HK-2 (cell line): ENCODE measurements at regions not wholly inside any gene's neighbourhood (a gene's known extent, or its start where the extent isn't known, plus 50 kb on each side); places are given as distances from the start of the nearest gene placed in this dataset.

Experiments
- DNase-seq: peaks from one replicate; pipeline ENCODE4 v3.0.0-alpha.2; 2018; ENCODE audit not compliant: unreplicated experiment

DNA sequence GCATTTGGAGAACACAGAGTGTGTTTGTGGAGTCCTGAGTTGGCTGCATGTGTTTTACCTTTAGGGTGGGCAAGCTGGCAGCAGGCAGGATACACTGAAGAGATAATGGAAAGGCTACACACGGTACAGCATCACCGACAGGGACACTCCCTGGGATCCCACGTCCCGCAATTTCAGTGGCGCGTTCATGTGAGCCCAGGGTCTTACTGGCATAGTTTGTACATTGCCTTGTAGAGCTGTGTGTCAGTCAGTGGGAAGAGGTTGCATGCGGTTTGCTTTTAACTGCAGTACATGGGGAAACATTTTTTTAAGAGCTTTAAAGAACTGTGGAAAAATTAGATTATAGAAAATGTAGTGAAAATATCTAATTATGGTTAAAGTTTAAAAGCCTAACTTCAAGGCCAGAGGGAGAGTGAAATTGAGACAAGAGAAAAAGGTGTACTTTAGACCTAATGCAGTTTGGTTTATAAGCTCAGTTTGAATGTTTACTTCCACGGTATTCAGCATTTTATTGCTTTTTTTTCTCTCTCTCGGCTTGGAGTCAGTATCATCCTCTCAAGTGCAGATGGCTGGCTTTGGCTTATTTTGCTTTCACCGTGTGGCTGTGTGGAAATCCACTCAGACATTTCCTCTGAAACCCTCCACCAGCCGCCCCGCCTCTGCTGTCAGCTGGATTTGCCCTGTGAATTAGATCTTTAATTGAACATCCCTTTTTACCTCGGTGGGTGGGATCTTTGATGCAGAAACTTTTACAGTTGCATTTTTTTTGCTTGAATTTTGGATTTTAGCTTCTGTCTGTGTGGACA lies 364.2 kb upstream of the COBL start:
- DNase-seq, result no peak

DNA sequence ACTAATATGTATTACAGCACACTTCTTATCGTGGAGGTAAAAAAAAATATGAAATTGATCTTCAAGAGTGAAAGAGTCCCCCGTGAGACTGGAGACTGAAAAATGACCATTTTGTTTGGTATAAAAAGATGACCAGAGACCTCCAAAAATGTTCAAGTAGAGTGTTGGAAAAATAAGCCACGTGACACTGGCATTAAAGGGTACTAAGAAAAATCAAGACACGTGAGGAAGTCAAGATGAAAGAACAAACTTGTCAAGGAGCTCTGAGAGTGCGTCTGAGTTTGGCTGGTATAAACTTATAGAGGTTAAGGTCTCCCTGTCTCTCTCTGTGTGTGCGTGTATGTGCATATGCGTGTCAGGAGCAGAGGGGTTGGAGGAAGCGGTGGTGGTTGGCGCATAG lies 362.7 kb upstream of the COBL start:
- no peak for DNase-seq

DNA sequence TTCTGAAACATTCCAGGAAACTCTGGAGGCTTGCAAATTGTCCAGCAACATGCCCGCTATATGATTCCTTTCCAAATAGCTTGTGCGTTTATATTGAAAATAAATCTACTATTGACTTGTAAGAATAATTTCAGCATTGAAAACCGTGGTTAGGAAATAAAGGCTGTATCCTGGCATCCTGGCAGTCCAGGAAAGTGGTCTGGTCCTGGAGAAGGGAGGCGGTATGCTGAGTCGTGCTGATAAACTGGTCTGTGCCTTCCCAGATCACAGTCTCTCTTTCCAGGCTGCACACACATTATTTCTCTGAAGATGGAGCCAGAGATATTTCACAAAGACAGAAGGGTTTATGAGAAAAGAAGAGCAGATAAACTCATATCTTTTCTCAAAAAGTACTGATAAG lies 350.1 kb upstream of the COBL start:
- no peak for DNase-seq

DNA sequence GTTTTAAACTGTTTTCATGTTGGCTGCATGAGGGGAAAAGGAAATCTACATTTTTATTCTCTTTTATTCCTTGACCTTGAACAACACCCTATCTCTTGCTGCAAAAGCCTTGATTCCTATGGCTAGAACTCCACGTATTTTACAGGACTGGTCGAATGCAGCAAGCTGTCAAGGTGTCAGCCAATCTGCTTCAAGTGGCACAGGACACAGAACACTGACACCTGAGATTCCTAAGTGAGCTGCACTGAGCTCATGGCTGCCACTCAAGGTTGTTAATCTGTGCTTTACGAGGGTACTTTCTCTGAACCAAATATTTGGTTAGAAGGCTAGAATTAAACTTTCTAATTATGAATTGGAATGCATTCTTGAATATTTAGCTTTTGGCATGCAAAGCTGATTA lies 349.7 kb upstream of the COBL start:
- DNase-seq, result no peak

DNA sequence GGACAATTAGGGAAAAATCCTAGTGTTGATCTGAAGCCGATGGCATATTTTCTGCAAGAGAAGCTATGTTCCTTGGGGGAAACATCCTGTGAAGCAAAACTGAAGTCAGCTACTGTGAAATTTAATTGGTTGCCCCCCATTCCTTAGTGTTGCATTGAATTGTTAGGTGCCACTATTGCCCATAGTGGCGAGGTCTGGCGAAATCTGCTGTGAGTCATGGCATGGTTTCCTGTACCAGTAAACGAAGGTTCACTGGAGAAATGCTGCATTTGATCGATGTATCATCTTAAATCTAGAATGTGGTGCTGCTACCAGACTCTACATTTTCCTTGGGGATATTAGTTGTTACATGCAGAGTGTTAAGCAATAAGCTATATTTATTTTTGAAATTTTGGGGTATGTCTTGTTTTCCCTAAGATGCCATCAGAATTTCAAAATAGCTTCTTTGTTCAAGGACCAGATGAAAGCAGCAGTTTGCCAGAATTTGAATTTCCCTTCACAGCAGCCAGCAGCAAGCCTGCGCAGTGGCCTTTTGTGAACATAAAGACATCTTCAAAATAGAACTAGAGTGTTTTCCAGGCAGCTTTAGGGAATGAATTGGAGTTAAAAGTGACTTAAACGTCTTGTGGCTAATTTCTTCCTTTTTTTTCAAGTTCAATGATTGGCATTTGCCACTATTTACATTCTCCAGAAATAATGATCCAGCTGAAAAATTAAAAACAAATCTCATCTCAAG lies 348.6 kb upstream of the COBL start:
- no peak for DNase-seq

DNA sequence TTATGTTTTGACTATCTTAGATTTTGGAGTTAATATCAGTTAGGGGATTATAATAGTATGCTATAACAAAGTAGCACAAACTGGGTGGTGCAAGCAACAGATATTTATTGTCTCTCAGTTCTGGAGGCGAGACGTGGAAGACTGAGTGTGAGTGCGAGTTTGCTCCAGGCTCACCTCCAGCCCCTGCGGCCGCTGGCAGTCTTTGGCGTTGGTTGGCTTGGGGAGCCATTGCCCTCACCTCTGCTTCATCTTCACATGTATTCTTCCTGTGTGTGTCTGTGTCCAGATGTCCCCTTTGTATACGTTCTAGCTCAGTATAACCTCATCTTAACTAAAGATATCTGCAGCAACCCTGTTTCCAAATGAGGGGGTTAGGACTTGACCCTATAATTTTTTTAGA lies 343.9 kb upstream of the COBL start:
- DNase-seq, result no peak

DNA sequence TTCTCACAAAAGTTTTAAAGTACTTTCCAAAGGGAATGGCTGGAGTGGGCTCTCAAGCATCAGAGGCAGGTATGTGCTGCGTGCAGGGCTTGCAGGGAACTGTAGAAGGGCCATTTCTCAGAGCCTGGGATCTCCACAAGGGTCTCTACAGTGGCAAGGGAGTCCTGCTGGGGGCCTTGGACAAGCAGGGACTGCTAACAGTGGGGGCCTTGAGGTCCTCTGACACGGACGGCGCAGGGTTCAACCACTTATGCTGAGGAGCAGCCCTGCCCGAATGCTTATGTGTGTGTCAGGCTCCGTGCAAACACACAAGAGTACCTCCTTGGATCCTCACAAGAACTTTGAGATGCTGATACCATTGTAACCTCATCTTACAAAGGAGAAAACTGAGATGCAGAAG lies 342.1 kb upstream of the COBL start:
- no peak for DNase-seq

DNA sequence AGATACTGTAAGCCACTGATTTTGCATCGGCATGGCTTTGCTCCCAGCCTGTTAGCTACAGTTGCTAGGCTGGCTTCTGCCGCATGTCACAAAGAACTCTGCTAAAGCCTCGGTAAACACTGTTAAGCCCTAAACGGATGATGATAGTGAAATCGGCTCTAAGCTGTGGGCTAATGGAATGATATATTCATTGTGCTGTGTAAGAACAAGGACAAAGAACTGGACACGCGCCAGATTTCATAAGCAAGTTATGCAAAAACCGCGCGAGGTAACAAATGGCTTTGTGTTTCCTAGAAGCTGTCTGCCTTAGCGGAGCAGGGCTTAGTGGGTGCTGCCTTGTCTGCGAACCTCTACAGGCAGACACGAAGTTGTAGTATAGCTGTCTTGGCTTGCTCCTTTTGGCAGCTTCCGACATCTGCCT lies 331.3 kb upstream of the COBL start:
- DNase-seq, result no peak

DNA sequence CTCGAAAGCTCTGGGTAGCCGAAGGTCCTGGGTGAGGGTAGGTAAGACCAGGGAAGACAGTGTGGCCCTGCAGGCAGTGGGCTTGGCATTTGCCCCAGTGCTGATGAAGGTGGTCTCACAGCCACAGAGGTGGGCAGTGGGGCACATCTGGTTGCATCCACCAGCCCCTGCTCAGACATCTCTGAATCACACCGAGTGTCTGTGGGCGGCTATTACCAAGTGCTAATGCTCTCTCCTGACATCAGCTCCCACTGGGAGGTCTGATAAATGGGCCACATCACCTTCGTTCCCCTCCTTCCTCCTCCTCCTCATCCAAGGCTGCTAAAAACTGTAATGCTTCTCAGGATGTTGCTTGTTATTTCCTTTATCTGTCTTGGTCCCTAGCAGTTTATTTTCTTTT lies 330.9 kb upstream of the COBL start:
- DNase-seq, result no peak

DNA sequence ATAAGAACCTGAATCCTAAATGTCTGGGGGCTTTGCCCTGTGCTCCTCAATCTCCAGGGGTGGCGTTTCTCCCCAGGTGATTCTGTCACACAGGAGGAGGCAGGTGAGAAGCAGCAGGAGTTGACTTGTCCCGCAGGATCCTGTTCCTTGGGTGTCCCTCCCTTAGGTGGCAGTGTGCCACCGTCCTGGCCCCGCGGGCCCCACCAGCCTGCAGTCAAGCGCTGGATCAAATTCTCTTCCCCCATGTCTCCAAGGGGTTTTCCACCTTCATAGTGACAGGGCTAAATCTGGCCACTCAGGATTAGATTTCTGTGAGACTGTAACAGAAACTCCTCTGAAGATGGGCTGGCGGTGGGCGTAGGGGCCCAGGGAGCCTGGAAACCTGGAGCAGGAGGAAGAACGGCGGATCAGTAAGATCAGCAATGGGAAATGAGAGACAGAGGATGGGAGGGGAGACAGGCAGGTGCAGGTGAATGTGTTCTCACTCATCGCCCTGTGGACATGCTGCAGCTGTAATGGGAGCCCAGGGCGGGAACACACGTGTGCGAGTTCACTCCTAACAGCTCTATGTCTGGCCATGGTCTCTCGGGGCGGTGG lies 329.2 kb upstream of the COBL start:
- DNase-seq, result no peak

DNA sequence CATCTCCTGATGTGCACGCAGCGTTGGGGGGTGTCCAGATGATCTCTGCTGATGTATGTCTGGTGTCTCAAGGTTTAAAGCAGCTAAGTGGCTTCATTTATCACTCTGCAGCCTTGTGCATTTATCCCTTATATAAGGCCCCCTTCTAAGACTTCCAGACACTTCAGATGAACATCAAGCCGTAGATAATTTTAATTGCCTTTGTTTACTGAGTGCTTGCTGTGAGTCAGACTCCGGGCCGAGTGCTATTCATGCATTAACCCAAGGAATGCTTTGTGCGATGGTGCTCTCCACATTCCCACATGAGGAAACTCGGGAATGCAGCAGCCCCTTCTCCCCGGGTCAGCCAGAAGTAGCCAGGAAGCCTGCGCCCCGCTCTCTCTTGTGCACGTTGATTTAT lies 328.6 kb upstream of the COBL start:
- DNase-seq, result no peak

DNA sequence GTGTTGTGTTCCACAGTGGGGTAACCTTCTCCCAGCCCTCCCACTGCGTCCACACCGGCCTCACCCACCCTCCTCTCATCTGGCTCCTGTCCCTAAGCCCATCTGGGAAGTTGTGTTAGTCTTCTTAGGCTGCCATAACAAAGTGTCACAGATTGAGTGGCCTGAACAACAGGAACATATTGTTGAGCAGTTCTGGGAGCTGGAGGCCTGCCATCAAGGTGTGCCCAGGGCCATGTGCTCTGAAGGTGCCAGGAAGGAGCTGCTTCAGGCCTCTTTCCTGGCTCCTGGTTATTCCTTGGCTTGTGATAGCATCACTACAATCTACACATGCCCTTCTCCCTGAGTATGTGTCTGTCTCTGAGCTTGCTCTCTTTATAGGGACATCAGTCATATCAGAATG lies 327.6 kb upstream of the COBL start:
- no peak for DNase-seq

DNA sequence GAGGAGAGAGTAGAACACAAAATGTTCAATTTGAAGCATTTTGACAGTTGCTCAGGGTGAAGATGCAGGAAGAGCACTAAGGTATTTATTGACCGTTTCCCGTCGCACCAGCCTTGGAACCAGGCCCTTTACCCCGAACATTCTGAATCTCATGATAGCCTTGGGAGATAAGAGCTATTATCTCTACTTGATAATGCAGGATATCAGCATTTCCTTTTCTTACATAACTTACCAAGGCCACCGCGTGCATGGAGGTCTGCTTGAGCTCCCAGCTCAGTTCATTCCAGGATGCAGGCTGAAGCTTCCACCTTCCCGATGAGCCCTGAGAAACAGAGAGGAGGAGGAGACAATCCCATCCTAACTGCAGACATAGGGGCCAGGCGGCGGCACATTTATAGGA lies 324.2 kb upstream of the COBL start:
- no peak for DNase-seq

DNA sequence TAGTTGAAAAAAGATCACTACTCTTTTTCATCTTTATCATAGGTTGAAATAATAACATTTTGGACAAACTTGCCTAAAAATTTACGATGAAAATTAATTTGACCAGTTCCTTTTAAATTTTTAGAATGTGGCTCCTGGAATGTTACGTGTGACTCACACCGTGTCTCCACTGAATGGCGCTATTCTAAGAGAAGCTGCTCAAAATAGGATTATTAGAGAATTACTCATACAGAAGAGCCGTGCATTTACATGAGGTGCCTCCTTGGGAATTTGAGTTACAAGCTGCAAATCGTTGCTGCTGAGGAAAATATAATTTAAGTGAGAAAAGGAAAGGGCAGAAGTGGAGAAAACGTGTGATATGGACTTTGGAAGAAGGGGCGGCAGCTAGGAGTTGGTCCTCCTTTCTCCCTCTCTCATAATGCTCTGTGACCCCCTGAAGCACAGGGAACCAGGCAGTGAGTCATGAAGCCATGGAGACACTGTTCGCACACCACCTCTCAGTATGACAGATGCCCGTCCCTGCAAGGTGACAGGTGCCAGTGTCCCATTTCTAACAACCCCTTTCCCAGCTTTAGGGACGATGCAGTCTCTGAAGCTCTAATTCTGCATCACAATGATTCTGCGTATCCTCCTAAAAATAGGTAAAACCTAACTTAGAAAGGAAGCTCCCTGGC lies 323.2 kb upstream of the COBL start:
- no peak for DNase-seq

DNA sequence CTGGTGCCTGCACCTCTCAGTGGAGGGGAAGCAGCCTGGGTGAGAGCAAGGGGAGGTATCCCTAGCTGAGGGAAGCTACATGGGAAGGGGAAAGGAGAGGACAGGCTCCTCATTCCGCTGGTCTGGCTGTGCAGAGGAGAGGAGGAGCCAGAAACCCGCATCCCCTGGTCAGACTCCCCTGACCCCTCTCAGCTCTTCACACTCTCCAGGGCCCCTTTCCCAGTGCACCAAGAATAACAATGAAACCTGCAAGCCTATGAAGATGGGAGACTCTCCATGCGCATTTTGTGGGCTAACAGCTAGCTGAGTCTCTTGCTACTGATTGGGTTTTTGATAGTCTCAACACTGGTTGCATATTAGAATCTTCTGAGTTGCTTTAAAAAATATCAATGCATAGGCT lies 319.9 kb upstream of the COBL start:
- no peak for DNase-seq

DNA sequence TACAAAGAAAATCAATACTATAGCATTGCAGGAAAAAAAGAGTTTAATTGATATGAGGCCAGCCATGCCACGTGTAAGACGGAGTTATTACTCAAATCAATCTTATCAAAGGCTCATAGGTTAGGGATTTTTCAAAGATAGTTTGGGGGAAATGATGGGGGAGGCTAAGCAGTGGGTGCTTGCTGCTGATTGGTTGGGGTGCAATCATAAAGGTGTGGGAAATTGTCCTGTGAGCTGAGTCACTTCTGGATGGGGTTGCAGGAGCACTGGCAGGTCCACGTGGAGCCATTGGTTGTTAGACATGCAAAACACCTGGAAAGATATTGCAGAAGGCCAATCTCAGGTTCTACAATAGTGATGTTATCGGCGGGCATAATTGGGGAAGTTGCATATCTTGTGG lies 319.2 kb upstream of the COBL start:
- DNase-seq, result no peak

DNA sequence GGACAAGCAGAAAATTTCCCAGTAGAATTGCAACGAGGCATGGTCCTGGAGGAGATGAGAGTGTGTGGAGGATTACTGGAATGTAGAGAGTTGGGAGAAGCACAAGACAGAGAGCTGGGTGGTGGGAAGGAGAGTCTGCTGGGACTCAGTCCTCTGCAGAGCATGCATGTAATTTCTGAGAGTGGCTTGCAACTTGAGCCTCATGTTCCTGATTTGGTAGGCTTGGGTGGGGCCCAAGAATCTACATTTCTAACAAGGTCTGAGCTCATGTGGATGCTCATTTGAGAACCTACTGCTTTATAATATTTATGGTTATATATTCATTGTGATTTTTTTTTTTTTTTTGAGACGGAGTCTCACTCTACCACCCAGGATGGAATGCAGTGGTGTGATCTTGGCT lies 317.9 kb upstream of the COBL start:
- DNase-seq, result no peak

DNA sequence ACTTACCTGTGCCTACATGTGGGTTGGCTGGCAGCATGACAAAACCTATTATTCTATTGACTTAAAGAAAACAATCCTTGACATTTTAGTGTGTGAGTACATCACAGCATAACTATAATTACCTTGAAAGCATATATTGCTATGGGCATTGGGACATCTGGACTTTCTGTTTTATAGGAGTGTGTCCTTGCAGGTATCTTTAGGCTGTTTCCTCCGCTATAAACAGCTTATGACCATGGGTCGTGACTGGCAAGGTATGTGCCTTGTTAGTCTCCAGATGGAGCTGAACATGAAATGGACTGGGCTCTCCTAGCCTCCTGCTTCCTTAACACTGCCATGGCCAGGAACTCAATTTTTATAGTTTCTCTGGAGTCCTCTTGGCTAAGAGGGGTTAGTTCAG lies 317.4 kb upstream of the COBL start:
- no peak for DNase-seq

DNA sequence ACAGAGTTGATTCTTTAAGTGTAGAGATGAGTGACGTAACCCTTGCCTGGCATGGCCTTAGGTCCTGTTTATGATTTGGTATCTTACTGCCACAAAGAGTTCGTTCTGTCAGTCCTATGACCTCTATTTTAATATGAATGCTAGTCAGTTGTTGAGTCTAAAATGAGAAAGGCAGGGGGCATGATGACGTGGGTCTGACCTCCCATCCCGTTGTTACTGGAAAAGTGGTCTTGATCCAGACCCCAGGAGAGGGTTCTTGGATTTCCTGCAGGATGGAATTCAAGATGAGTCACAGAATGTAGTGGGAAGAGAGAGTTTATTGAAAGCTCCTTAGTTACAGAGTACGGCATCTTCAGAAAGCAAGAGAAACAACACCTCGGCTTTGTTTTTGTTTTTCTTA lies 317.0 kb upstream of the COBL start:
- no peak for DNase-seq

DNA sequence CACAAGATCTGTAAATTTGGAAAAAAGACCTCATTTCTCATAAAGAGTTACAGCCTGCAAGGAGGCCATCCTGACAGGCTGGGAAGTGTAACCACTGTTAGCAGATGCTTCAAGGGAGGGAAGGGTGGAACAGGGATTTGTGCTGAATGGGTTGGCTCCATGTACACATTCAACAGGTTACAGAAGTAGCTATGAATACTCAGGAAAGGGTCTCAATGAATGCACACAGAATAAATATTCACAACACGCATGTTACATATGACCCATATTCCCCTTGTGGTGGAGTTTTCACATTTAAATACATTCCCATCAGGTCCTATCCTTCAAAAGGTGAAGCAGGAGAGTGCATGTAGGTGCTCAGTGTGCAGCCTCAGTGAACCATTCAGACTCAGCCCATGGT lies 316.4 kb upstream of the COBL start:
- DNase-seq, result no peak

DNA sequence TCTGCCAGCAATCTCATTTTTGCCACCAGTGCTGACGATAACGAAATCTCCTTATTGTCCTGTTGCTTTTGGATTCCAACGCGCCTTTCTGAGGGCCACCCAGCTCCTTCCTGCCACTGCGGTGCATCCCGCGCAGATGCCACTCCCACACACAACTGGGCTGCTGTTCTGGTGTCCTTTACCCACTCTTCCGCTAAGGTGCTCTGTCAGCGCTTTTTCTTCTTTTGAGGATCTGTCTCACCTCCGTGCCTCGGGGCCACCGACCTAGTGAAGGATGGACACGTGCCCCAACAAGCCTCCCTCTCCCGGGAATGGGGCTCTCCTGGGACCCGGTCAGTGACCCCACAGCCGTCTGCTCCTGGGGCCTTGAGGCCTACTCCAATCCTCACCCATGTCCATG lies 314.3 kb upstream of the COBL start:
- no peak for DNase-seq

DNA sequence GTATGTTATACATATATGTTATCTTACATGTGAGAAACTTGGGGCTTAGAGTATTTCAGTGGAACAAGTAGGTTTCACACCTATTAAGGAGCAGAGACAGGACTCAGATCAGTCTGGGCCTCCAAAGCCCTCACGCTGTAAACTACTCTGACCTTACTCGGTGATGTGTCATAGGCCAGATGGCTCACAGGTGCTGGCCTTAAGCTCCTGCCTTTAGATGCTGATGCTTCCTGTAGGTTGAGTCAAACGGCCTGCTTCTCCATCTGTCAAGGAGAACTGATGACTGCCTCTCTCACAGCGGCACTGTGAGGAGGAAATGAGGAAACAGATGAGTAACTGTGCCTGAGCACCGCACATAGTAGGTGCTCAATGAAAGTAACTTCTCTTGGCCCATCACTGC lies 312.6 kb upstream of the COBL start:
- no peak for DNase-seq

DNA sequence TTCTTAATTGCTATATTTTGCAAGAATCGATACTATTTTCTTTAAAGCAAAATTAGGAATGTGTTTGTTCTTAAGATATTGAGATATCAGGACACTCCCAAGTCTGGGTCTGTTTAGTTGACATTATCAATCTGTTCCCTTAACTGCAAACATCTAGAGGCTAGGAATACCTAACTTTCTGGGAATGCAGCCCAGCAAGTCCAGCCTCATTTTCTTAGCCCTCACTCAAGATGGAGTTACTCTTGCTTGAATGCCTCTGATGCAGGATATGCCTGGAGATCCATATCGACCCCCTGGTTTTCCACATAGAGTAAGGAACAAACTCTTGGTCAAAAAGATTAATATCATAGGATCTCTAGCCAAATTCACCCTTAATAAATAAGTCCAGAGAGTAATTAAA lies 305.3 kb upstream of the COBL start:
- DNase-seq, result no peak
